ENCODE measurements at regions not wholly inside any gene's neighbourhood (a gene's known extent, or its start where the extent isn't known, plus 50 kb on each side); places are given as distances from the start of the nearest gene placed in this dataset.

DNA sequence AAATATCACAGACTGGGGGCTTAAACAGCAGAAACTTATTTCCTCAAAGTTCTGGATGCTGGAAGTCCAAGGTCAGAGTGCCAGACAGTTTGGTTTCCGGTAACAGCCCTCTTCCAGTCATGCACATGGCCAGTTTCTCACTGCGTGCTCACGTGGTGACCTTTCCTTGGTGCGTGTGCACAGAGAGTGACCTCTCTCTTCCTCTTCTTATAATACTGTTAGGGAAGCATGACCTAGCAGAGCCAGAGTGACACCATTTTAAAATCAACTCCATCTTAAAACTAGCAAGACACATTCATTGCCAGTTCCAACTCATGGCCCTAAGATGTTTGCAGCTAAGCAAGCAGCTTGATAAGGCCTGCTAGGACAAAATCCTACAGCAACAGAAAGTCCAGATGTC is 221.5 kb upstream of the DAAM1 start:
- TF ChIP-seq GATA2 (IDR thresholded peaks at IDR 0.05; ENCODE audit: low read depth, low read length) (no peak), GATA3 (IDR thresholded peaks at IDR 0.05; ENCODE audit: low read depth, low read length) (no peak)

DNA sequence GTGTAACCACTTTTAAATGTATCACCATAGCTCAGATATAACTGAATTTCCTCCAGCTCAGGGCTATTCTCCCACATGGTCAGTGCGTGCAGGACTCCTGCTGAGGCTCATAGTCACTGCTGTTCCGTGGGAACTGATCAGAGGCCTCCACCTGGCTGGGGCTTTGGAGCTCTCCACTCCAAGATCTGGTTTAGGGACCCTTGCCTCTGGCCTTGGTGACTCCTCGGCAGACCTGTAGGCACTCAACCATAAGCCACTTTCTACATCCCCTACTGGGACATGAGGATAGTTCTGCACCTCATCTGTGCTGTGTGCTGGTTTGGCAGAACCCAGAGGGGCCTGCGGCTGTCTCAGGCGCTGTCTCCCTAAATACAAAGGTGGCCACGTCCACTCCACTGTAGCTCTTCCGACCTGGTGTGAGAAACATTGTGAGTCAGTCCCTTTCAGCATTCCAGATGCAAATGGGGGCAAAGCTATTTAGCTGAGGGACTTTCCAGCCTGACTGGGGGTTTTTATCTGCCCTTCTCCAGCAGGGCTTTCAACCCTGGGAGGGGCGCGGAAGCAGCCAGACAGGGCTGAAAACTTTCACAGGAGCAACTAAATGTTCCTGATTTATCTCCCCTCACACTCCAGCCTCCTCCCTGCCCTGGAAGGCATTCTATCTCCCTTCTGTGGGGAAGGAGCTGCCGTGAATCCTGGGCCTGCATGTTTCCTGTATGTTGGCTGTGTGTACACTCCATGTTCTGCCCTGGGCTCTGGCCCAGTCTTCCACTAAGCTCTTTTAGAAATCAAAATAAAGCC is 218.3 kb upstream of the DAAM1 start:
- TF ChIP-seq GATA2 (IDR thresholded peaks at IDR 0.05; ENCODE audit: low read depth, low read length) (no peak), GATA3 (IDR thresholded peaks at IDR 0.05; ENCODE audit: low read depth, low read length) (no peak)

DNA sequence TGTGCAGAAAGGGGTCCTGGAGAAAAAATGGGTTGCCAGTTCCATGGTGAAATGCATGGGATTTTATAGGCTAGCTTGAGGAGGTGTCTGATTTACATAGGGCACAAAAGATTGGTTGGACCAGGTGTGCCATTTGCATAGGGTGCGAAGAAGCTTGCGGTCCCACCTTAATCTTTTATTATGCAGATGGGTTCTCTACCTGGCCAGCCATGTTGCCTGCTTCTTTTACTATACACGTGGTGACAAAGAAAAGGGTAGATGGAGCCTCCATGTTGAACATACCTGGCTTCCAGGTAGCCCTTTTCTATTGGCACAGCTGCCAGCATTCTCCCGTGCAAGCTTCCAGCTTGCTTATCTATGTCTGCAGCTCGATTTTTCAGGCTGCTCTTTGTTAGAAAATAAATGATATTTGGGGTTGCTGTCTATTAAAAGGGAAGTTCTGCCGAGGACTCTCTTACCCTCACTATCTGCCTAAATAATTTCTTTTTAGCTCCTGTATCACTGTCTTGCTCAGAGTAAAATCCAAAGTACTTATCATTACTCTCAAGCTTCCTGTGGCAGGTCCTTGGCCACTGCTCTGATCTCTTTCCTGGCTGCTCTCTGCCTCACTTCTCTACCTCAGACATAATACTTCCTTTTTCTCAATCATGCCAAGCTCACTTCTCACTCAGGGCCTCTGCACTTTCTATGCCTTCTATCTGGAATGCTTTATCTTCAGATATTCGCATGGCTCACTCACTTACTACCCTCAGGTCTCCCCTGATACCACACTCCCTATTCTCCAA is 216.0 kb upstream of the DAAM1 start:
- no peak for TF ChIP-seq GATA3 (IDR thresholded peaks at IDR 0.05; ENCODE audit: low read depth, low read length)
- no peak for TF ChIP-seq GATA2 (IDR thresholded peaks at IDR 0.05; ENCODE audit: low read depth, low read length)

DNA sequence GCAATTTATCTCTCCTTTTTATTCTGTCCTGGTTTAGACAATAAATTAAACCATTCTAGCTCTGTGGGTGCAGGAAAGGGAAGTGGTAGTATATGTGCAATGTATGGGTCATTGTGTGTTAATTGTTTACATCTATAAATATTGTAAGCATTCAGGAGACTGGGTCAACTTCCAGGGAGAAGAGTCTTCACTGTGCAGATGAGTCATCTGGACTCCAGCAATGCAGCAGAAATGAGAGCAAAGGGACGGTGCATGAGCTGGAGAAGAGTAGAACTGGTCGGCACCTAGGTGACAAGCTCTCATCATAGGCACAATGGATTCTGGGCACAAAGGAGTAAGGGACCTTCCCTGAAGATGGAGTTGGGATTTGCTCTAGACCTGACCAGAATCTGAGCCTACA is 211.1 kb upstream of the DAAM1 start:
- TF ChIP-seq GATA2 (IDR thresholded peaks at IDR 0.05; ENCODE audit: low read depth, low read length) (no peak), GATA3 (IDR thresholded peaks at IDR 0.05; ENCODE audit: low read depth, low read length) (no peak)

DNA sequence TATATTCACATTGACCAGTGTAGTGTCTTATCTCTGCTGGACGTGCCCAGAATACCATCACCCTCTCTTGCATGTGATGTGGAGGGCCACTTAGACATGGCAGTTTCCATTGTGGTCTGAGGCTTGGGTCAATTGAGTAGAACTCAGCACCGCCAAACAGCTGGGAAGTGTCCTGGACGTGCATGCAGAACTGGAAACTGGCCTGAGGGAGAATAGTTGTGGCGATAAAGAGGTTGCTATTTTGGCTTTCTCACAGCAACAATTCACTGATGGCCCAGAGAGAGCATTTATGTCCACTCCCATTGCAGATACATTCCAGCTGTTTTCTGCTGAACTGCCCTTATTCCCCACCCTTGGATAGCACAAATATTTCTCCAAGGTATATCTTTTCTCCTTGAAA is 210.1 kb upstream of the DAAM1 start:
- TF ChIP-seq GATA3 (IDR thresholded peaks at IDR 0.05; ENCODE audit: low read depth, low read length) (no peak), GATA2 (IDR thresholded peaks at IDR 0.05; ENCODE audit: low read depth, low read length) (no peak)

DNA sequence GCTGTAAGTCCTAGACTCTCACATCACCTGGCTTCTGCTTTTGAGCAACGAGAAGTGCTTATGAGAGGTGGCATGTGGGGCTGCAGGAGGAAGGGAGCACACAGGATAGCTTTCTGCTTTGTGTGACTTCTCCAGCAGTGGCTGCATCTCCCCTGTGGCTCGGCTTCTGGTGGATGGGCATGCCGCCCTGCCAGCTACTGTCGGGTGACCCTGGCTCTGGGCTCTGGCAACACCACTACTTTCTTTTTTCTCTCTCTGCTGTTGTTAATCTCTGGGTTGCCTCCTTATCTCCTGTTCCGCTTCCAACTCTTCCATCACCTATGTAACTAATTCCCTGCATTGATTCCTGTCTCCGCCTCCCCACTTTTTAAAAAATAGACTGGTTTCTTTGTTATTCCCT is 209.1 kb upstream of the DAAM1 start:
- no peak for TF ChIP-seq GATA3 (IDR thresholded peaks at IDR 0.05; ENCODE audit: low read depth, low read length)
- no peak for TF ChIP-seq GATA2 (IDR thresholded peaks at IDR 0.05; ENCODE audit: low read depth, low read length)

DNA sequence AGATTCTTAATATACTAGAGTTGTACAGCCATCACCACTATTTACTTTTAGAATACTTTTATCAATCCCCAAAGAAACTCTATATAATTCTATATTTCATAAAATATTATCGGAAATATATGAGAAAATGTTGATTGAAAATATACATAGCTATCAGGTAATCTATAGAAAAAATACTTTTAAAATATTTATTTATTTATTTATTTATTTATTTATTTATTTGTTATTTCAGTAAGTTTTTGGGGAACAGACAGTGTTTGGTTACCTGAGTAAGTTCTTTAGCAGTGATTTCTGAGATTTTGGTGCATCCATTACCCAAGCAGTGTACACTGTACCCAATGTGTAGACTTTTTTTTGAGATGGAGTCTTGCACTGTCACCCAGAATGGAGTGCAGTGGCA is 206.6 kb upstream of the DAAM1 start:
- TF ChIP-seq GATA2 (IDR thresholded peaks at IDR 0.05; ENCODE audit: low read depth, low read length), result no peak
- TF ChIP-seq GATA3 (IDR thresholded peaks at IDR 0.05; ENCODE audit: low read depth, low read length), result no peak

DNA sequence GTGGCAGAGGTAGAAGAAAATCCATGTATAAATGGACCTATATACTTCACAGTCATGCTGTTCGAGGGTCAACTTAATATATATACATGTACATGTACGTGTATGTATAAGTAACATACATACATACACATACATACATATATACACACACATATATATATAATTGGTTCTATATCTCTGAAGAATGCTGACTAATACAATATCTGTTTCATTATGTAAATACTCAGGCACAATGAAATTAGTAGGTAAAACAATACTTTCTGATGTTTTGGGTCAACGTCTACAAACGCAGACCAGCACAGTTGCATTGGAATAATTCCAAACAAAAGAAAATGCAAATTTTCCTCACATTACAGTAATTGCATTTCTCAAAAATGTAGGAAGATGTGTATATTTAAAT is 202.7 kb upstream of the DAAM1 start:
- no peak for TF ChIP-seq GATA3 (IDR thresholded peaks at IDR 0.05; ENCODE audit: low read depth, low read length)
- no peak for TF ChIP-seq GATA2 (IDR thresholded peaks at IDR 0.05; ENCODE audit: low read depth, low read length)

DNA sequence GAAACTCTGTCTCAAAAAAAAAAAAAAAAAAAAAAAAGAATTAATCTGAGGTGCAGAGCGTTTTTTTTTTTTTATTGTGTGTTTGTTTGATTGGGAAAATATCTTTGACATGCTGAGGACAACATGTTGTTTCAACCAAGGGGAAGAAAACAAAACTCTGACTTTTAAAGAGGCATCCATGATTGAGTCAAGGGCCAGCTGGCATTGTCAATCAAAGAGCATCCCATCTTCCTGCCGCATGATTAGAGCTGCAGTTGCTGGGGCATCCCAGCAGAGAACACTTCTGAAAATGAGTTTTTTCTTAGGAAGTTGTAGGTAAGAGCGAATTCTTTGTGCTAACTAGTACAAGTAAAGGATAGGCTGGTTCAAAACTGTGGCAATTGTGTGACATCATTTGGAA is 200.9 kb upstream of the DAAM1 start:
- TF ChIP-seq GATA2 (IDR thresholded peaks at IDR 0.05; ENCODE audit: low read depth, low read length) (no peak), GATA3 (IDR thresholded peaks at IDR 0.05; ENCODE audit: low read depth, low read length) (no peak)

DNA sequence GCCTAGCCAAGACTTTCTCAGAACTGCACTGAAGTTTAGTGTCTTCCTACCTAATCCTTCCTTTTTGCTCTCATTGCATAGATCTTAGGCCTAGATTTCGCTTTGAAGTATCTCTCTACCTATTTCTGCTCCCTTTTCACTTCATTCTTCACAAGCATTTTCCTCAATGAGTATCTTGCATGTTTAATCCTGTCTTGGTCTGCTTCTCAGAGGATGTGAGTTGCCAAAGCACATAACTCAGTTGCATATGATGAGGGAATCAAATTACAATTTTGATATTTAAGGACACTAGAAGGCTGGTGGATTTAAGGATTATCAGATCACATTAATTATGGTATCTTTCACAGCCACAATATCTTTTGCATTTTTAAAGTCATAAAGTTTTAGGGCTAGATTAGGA is 195.5 kb upstream of the DAAM1 start:
- TF ChIP-seq GATA3 (IDR thresholded peaks at IDR 0.05; ENCODE audit: low read depth, low read length) (no peak), GATA2 (IDR thresholded peaks at IDR 0.05; ENCODE audit: low read depth, low read length) (no peak)

DNA sequence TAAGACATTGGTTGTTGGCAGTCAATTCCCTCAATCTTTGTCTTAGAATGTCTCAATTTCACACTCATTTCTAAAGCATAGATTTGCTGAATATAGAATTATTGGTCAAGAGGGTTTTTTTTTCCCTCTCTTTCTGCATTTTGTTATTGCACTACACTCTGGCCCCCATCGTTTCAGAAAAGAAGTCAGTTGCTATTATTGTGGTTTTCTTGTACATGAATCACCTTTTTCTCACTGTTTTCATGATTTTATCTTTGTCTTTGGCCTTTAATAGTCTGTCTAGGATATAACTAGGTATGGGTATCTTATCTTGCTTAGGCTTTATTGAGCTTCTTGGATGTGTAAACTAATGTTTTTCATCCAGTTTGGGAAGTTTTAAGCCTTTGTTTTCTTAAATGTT is 194.3 kb upstream of the DAAM1 start:
- TF ChIP-seq GATA2 (IDR thresholded peaks at IDR 0.05; ENCODE audit: low read depth, low read length) (no peak), GATA3 (IDR thresholded peaks at IDR 0.05; ENCODE audit: low read depth, low read length) (no peak)

DNA sequence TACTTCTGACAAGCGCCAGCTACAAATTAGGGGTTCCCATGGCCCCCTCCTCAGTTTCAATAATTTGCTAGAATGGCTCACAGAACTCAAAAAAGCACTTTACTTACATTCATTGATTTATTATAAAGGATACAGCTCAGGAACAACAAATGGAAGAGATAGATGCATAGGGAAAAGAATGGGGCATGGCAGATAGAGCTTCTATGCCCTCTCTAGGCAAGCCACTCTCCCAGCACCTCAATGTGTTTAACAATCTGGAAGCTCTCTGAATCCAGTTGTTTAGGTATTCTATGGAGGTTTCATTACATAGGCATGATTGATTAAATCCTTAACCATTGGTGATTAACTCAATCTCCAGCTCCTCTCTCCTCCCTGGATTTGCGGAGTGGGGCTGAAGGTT is 184.5 kb upstream of the DAAM1 start:
- TF ChIP-seq GATA3 (IDR thresholded peaks at IDR 0.05; ENCODE audit: low read depth, low read length) (no peak), GATA2 (IDR thresholded peaks at IDR 0.05; ENCODE audit: low read depth, low read length) (no peak)

DNA sequence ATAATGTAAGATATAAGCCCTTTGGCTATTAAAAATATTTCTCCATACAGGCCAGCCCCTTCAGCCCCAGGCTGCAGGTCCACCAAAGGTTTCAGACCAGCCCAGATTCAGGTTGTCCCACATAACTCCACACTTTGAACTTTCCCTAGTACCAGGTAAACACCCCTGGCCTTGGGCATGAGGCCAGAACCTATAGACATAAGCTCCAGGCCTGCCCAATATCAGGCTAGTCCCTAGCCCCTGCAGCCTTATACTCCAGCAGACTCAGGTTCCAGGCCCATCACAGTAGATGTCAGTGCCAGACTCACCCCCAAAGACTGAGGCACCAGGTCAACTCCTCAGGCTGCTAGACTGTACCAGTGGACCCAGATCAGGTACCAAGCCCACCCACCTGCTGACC is 178.5 kb upstream of the DAAM1 start:
- TF ChIP-seq GATA3 (IDR thresholded peaks at IDR 0.05; ENCODE audit: low read depth, low read length) (no peak), GATA2 (IDR thresholded peaks at IDR 0.05; ENCODE audit: low read depth, low read length) (no peak)

DNA sequence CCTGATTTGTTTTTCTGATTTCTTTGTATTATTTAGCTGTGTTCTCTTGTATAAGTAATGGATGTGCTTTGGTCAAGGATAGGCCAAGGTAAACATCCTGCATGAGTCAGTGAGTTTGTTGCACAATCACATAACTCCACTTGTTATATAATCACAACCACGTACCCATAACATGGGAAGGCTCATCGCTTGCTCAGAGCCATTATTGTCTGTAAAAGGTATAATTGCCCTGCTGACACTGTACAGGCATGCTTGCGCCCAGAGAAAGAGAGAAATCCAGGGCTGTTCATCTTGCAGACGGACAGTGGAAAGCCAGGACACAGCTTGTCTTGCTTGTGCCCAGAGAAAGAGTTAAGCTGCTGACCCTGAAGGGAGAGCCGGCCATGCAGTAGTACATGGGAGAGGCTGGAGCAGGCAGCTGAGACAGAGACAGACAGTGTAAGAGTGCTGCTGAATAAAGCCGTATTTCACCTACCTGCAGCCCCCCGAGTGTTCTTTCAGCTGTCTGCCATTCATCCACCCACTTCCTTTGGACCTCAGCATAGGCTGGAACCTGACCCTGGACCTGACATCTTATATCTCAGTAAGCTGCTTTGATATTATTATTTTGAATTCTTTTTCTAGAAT is 174.7 kb upstream of the DAAM1 start:
- TF ChIP-seq GATA3 (IDR thresholded peaks at IDR 0.05; ENCODE audit: low read depth, low read length) (no peak), GATA2 (IDR thresholded peaks at IDR 0.05; ENCODE audit: low read depth, low read length) (no peak)

DNA sequence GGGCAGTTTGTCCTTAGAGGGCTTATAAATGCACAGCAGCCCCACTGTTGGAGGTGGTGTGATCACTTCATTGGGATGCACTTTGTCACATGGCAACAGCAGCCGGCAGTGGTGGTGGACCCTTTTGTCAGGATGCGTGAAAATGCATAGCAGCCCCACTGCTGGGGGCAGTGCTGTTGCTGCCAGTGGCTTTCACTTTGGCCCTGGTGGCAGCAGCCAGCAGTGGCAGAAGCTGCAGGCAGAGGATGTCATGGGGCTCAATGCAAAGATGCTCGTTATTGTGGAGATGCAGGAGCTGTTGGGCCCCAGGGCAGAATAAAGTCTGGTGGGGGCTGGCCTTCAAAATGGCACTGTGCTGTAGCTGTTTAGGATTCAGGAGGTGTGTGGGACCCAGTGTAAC is 173.0 kb upstream of the DAAM1 start:
- TF ChIP-seq GATA2 (IDR thresholded peaks at IDR 0.05; ENCODE audit: low read depth, low read length), result no peak
